ENCODE measurements at regions not wholly inside any gene's neighbourhood (a gene's known extent, or its start where the extent isn't known, plus 50 kb on each side); places are given as distances from the start of the nearest gene placed in this dataset.

DNA sequence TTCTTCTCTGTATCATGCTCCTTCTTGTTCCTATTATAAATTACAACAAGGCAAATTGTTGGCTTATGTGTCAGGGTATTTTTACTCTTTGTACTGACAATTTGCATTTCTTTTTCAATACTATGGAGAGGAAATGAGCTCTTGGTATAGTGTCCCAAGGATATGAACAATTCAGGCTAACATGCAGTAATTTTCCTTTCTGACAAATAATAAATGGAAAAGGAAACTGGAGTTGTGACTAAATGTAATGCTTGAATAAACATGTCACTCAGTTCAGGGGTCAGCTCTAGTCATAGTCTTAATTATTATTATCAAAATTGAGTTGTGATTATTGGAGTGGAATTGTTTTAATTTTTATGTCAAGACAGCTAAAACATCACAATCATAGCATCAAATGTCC is 256.0 kb upstream of the ZPLD1 start:
- peak; percentile 12; the same call in 1 of the 2 replicates for TF ChIP-seq ISL1 (CRISPR knock-in tag; IDR thresholded peaks at IDR 0.05)
- no peak for TF ChIP-seq BACH2 (CRISPR knock-in tag; IDR thresholded peaks at IDR 0.05; ENCODE audit: borderline replicate concordance)
- ATAC-seq = no peak

DNA sequence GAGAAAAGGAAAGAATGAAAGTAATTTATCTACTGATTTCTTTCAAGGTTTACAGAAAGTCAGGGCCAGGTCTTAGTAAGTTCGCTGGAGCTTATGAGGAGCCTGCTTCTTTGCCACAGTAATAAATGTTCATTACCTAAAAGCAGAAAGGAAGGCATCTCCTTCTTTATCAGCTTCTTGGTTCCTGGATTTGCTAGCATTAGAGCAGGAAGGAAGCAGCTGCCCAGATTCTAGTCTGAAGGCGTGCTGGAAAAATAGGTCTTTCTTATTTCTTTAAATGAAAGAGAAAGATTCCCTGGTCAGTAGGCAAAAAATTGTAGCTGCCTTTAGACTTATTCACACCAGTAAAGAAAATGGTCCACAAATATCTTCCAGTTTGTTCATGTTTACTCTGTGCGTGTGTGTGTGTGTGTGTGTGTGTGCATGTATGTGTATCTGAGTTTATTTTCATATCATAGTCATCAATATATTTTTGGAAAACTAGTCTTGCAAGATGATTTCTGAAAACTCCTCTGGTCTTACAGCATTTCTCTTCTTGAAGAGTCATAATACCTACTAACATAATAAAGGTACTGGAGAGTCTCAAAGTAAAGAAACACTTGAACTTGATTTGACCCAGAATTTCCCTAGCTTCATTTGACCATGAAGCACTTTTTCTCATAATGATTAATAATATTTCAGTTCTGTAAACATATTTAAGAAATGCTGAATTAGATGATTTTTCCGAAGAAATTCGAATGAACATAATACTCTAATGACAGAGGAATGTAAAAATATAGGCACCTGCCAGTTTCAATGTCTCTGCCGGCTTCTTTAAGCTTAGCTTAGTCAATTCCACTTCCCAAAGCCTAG is 255.3 kb upstream of the ZPLD1 start:
- no peak for TF ChIP-seq BACH2 (CRISPR knock-in tag; IDR thresholded peaks at IDR 0.05; ENCODE audit: borderline replicate concordance)
- peak; percentile 40; the same call in 1 of the 2 replicates for TF ChIP-seq ZFP3 (CRISPR knock-in tag; IDR thresholded peaks at IDR 0.05)
- ATAC-seq = peak; percentile 10

DNA sequence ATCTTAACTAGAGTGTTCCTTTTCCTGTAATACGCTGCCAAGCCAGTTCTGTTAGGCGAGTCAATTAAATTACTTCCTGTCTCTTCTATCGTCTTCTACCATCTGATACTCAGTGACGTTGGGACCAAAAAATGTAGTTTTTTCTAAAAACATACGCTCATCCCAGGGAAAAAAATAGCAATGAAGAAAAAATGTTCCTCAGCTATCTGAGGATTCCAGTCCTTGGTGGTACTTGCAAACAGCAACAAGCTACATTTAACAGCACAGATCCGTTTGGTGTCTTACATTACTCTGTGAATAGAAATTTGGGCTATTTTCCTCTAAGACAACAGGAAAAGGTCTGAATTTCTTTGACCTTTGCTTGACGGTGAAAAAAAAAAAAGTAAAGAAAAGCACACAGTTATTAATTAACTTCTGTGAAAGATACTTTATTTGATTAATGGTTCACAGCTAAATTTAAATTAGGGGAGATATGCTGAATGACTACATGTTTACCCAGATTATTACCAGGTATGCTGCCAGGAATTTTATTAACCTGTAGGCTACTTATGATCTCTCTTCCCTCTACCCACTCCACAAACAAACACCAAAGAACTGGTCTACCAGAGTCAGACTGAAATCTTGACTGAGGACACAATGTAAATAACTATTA is 254.4 kb upstream of the ZPLD1 start:
- peak; percentile 83 for ATAC-seq

DNA sequence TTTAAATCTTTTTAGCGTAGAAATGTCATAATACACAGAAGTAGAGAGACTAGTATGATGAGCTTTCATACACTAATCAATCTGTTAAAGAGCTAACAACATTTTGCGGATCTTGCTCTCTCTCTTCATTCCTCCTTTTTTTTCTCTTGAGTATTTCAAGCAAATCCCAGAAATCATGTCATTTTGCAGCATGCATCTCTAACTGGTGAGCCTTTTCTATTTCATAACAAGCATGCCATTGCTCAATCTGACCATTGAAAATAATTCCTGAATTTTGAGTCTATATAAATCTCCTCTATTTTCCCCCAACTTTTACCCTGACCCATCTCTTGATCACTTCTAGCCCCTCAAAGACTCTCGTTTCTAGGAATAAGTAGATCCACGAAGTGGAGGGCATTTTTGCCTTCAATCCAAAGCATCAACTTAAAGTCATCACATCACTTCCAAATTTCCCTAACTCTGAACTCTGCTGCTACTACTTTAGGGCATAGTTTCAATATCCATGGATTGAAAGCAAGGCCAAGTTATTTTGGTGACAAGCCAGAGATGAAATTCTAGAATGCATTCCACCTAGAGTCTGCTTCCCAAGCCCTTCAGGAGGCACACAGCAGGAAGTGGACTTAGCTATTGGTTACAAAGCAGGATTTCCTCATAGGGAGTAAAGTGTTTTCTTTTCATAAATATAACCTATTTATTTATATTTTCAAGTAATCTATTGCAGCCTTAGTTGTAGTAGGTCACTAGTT is 253.5 kb upstream of the ZPLD1 start:
- ATAC-seq = peak; percentile 71
- TF ChIP-seq, protein P1, sequence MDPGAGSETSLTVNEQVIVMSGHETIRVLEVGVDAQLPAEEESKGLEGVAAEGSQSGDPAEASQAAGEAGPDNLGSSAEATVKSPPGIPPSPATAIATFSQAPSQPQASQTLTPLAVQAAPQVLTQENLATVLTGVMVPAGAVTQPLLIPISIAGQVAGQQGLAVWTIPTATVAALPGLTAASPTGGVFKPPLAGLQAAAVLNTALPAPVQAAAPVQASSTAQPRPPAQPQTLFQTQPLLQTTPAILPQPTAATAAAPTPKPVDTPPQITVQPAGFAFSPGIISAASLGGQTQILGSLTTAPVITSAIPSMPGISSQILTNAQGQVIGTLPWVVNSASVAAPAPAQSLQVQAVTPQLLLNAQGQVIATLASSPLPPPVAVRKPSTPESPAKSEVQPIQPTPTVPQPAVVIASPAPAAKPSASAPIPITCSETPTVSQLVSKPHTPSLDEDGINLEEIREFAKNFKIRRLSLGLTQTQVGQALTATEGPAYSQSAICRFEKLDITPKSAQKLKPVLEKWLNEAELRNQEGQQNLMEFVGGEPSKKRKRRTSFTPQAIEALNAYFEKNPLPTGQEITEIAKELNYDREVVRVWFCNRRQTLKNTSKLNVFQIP (CRISPR knock-in tag; IDR thresholded peaks at IDR 0.05; ENCODE audit: borderline replicate concordance, low read depth) = no peak
- TF ChIP-seq RARB (CRISPR knock-in tag; IDR thresholded peaks at IDR 0.05) (no peak), TOX (CRISPR knock-in tag; IDR thresholded peaks at IDR 0.05; ENCODE audit: borderline replicate concordance) (0 out of 2 replicates have a peak, but pooled peaks have one; percentile 10), CSDC2 (CRISPR knock-in tag; IDR thresholded peaks at IDR 0.05) (peak; percentile 86; the same call in 1 of the 2 replicates), TCF4 (CRISPR knock-in tag; IDR thresholded peaks at IDR 0.05; ENCODE audit: borderline replicate concordance) (no peak), BACH2 (CRISPR knock-in tag; IDR thresholded peaks at IDR 0.05; ENCODE audit: borderline replicate concordance) (no peak), ARNTL (CRISPR knock-in tag; IDR thresholded peaks at IDR 0.05; ENCODE audit: borderline replicate concordance, low read depth) (no peak), PPARA (CRISPR knock-in tag; IDR thresholded peaks at IDR 0.05; ENCODE audit: borderline replicate concordance) (no peak), ZFP3 (CRISPR knock-in tag; IDR thresholded peaks at IDR 0.05) (peak; percentile 25; the same call in 1 of the 2 replicates), ISL1 (CRISPR knock-in tag; IDR thresholded peaks at IDR 0.05) (peak; percentile 34; the same call in 1 of the 2 replicates)
- TF ChIP-seq, protein P2, sequence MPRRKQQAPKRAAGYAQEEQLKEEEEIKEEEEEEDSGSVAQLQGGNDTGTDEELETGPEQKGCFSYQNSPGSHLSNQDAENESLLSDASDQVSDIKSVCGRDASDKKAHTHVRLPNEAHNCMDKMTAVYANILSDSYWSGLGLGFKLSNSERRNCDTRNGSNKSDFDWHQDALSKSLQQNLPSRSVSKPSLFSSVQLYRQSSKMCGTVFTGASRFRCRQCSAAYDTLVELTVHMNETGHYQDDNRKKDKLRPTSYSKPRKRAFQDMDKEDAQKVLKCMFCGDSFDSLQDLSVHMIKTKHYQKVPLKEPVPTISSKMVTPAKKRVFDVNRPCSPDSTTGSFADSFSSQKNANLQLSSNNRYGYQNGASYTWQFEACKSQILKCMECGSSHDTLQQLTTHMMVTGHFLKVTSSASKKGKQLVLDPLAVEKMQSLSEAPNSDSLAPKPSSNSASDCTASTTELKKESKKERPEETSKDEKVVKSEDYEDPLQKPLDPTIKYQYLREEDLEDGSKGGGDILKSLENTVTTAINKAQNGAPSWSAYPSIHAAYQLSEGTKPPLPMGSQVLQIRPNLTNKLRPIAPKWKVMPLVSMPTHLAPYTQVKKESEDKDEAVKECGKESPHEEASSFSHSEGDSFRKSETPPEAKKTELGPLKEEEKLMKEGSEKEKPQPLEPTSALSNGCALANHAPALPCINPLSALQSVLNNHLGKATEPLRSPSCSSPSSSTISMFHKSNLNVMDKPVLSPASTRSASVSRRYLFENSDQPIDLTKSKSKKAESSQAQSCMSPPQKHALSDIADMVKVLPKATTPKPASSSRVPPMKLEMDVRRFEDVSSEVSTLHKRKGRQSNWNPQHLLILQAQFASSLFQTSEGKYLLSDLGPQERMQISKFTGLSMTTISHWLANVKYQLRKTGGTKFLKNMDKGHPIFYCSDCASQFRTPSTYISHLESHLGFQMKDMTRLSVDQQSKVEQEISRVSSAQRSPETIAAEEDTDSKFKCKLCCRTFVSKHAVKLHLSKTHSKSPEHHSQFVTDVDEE (CRISPR knock-in tag; IDR thresholded peaks at IDR 0.05) = no peak

More for the DNA sequence above, 254.4 kb upstream of the ZPLD1 start:
- TF ChIP-seq, protein P3, sequence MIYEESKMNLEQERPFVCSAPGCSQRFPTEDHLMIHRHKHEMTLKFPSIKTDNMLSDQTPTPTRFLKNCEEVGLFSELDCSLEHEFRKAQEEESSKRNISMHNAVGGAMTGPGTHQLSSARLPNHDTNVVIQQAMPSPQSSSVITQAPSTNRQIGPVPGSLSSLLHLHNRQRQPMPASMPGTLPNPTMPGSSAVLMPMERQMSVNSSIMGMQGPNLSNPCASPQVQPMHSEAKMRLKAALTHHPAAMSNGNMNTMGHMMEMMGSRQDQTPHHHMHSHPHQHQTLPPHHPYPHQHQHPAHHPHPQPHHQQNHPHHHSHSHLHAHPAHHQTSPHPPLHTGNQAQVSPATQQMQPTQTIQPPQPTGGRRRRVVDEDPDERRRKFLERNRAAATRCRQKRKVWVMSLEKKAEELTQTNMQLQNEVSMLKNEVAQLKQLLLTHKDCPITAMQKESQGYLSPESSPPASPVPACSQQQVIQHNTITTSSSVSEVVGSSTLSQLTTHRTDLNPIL (CRISPR knock-in tag; IDR thresholded peaks at IDR 0.05; ENCODE audit: low read depth) = 0 out of 2 replicates have a peak, but pooled peaks have one; percentile 68
- no peak for TF ChIP-seq ESRRG (CRISPR knock-in tag; IDR thresholded peaks at IDR 0.05)
- TF ChIP-seq, protein P2 (CRISPR knock-in tag; IDR thresholded peaks at IDR 0.05) = no peak
- no peak for TF ChIP-seq ZNF8 (CRISPR knock-in tag; IDR thresholded peaks at IDR 0.05)
- no peak; the same call in 1 of the 2 replicates for TF ChIP-seq TOX (CRISPR knock-in tag; IDR thresholded peaks at IDR 0.05; ENCODE audit: borderline replicate concordance)
- TF ChIP-seq, protein P1 (CRISPR knock-in tag; IDR thresholded peaks at IDR 0.05; ENCODE audit: borderline replicate concordance, low read depth) = no peak
- TF ChIP-seq PPARA (CRISPR knock-in tag; IDR thresholded peaks at IDR 0.05; ENCODE audit: borderline replicate concordance) = no peak
- TF ChIP-seq ZC3H10 (CRISPR knock-in tag; IDR thresholded peaks at IDR 0.05) = peak; percentile 33; the same call in 1 of the 2 replicates
- TF ChIP-seq ISL1 (CRISPR knock-in tag; IDR thresholded peaks at IDR 0.05) = peak; percentile 87
